ENCODE measurements at regions not wholly inside any gene's neighbourhood (a gene's known extent, or its start where the extent isn't known, plus 50 kb on each side); places are given as distances from the start of the nearest gene placed in this dataset.

DNA sequence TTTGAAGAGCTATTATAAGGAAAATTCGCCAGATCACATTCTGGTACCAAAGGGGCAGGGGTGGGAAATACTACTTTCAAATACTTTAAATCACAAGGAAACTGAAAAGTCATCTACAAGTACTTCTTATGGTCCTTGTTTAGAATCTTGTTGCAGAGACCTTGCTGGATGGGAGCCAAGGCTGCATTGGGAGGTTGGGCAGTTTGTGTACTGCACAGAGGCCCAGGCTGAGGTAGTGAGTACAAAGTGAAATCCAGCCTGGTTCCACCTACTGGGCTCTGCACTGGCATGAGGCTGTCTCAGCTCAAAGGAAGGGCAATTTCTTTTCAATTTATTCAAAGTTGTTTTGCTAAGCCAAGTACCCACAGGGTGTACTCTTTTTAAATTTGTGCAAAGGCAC lies 140.3 kb upstream of the DLX2 start:
- TF ChIP-seq TCF4 (CRISPR knock-in tag; IDR thresholded peaks at IDR 0.05; ENCODE audit: borderline replicate concordance) (no peak), CSRNP3 (CRISPR knock-in tag; IDR thresholded peaks at IDR 0.05) (no peak), CREB5 (CRISPR knock-in tag; IDR thresholded peaks at IDR 0.05; ENCODE audit: low read depth) (no peak), ARNTL (CRISPR knock-in tag; IDR thresholded peaks at IDR 0.05; ENCODE audit: borderline replicate concordance, low read depth) (no peak), POU6F1 (CRISPR knock-in tag; IDR thresholded peaks at IDR 0.05; ENCODE audit: borderline replicate concordance, low read depth) (no peak), ZNF565 (CRISPR knock-in tag; conservative IDR thresholded peaks at IDR 0.05; ENCODE audit: low read depth) (no peak), ZFP30 (CRISPR knock-in tag; IDR thresholded peaks at IDR 0.05) (no peak), CSDC2 (CRISPR knock-in tag; IDR thresholded peaks at IDR 0.05) (no peak), ZC3H10 (CRISPR knock-in tag; IDR thresholded peaks at IDR 0.05) (no peak)
- TF ChIP-seq, protein P1, sequence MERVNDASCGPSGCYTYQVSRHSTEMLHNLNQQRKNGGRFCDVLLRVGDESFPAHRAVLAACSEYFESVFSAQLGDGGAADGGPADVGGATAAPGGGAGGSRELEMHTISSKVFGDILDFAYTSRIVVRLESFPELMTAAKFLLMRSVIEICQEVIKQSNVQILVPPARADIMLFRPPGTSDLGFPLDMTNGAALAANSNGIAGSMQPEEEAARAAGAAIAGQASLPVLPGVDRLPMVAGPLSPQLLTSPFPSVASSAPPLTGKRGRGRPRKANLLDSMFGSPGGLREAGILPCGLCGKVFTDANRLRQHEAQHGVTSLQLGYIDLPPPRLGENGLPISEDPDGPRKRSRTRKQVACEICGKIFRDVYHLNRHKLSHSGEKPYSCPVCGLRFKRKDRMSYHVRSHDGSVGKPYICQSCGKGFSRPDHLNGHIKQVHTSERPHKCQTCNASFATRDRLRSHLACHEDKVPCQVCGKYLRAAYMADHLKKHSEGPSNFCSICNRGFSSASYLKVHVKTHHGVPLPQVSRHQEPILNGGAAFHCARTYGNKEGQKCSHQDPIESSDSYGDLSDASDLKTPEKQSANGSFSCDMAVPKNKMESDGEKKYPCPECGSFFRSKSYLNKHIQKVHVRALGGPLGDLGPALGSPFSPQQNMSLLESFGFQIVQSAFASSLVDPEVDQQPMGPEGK (CRISPR knock-in tag; IDR thresholded peaks at IDR 0.05; ENCODE audit: borderline replicate concordance): no peak

Measured in SK-N-SH treated with all-trans-retinoic acid at 6 μM for 48 hours (cell line).